ENCODE measurements at regions not wholly inside any gene's neighbourhood (a gene's known extent, or its start where the extent isn't known, plus 50 kb on each side); places are given as distances from the start of the nearest gene placed in this dataset.

DNA sequence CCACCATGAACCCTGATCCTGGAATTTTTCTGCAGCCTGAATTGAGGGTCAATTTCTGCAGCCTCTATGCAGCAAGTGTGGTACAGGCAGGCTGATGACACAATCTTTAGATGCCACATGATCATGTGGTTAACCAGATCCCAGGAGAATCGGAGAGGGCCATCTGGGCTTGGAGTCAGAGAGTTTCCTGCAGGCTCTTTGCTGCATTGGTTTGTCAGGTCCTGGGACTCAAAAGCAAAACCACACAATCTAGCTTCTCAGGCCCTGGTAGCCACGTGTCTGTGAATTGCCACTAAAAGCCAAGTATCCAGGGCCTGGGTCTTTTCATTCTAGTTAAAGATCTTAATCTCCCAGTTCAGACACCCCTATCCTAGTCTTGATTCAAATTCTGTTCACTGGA, 464.5 kb downstream of the BCOR start:
- Histone ChIP-seq H3K4me3 (ENCODE audit: low read length) (no peak overlapping the region), H3K9ac (ENCODE audit: low read length) (no peak overlapping the region), H3K79me2 (ENCODE audit: low read length) (no peaks in the 10 kb centered on the region), H3K9me3 (ENCODE audit: low read length) (no peaks in the 10 kb centered on the region), H3K27ac (ENCODE audit: low read length) (no peak overlapping the region), H3K36me3 (ENCODE audit: insufficient read depth, low read length) (no peaks in the 10 kb centered on the region), H3K27me3 (ENCODE audit: low read length) (no peaks in the 10 kb centered on the region), H3K9me2 (replicated peaks; ENCODE audit: insufficient read depth, low read length) (no peaks in the 10 kb centered on the region), H3K4me2 (ENCODE audit: low read depth, low read length, poor library complexity, severe bottlenecking) (no peak overlapping the region), H4K20me1 (ENCODE audit: insufficient read depth, low read depth, low read length) (no peaks in the 10 kb centered on the region), H2AFZ (ENCODE audit: low read length) (no peak overlapping the region), H3K4me1 (ENCODE audit: low read length) (no peaks in the 10 kb centered on the region)
- no peak for DNase-seq

DNA sequence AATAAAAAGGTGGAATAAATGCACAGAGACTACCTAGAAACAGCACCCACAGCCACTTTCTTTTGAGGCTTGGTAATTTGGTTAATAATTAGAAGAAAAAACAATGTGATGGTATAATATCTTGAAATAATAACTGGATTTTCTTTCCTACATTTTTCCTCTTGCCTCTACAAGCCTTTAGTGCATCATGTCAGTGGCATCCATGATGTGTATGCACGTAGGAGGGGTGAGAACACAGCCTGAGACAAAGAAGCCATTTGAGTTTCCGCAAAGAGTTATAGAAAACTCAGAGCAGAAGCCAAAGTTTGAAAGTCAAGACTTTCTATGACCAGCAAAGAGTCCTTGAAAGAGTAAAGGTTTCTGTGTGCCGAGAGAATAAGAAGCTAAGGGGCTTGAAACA, 461.3 kb downstream of the BCOR start:
- Histone ChIP-seq H3K27me3 (ENCODE audit: low read length) (no peaks in the 10 kb centered on the region), H3K9me3 (ENCODE audit: low read length) (no peaks in the 10 kb centered on the region), H3K9ac (ENCODE audit: low read length) (no peak overlapping the region), H3K4me1 (ENCODE audit: low read length) (no peaks in the 10 kb centered on the region), H3K79me2 (ENCODE audit: low read length) (no peaks in the 10 kb centered on the region), H3K4me2 (ENCODE audit: low read depth, low read length, poor library complexity, severe bottlenecking) (no peak overlapping the region), H3K4me3 (ENCODE audit: low read length) (no peak overlapping the region), H3K27ac (ENCODE audit: low read length) (no peak overlapping the region), H4K20me1 (ENCODE audit: insufficient read depth, low read depth, low read length) (no peaks in the 10 kb centered on the region), H2AFZ (ENCODE audit: low read length) (no peak overlapping the region), H3K36me3 (ENCODE audit: insufficient read depth, low read length) (no peaks in the 10 kb centered on the region), H3K9me2 (replicated peaks; ENCODE audit: insufficient read depth, low read length) (no peaks in the 10 kb centered on the region)
- no peak for DNase-seq

DNA sequence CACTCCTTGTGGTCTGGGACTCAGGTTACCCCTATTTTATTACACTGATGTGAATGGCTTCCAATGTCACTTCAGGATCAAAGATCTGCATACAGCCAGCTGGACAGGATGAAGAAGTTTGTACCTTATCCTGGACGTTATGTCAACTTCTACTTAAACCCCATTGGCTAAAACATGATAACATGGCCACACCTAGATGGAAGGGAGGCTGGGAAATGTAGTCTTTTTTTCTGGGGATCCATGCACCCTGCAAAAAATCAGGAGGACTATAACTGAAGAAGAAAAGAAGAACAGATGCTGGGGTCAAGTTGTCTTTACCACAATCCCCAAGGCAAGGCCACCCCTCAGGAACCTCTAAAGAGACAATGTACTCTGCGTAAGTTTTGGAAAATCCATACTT, 459.2 kb downstream of the BCOR start:
- H3K9me2 ChIP-seq (replicated peaks; ENCODE audit: insufficient read depth, low read length) = no peaks in the 10 kb centered on the region
- no peaks in the 10 kb centered on the region for H3K36me3 ChIP-seq (ENCODE audit: insufficient read depth, low read length)
- H3K4me2 ChIP-seq (ENCODE audit: low read depth, low read length, poor library complexity, severe bottlenecking) = no peak overlapping the region
- no peak overlapping the region for H3K27ac ChIP-seq (ENCODE audit: low read length)
- H4K20me1 ChIP-seq (ENCODE audit: insufficient read depth, low read depth, low read length) = no peaks in the 10 kb centered on the region
- H3K9ac ChIP-seq (ENCODE audit: low read length) = no peak overlapping the region
- no peaks in the 10 kb centered on the region for H3K4me1 ChIP-seq (ENCODE audit: low read length)
- no peak overlapping the region for H3K4me3 ChIP-seq (ENCODE audit: low read length)
- H3K79me2 ChIP-seq (ENCODE audit: low read length) = no peaks in the 10 kb centered on the region
- H3K9me3 ChIP-seq (ENCODE audit: low read length) = no peaks in the 10 kb centered on the region
- H3K27me3 ChIP-seq (ENCODE audit: low read length) = no peaks in the 10 kb centered on the region
- no peak overlapping the region for H2AFZ ChIP-seq (ENCODE audit: low read length)
- DNase-seq = no peak

DNA sequence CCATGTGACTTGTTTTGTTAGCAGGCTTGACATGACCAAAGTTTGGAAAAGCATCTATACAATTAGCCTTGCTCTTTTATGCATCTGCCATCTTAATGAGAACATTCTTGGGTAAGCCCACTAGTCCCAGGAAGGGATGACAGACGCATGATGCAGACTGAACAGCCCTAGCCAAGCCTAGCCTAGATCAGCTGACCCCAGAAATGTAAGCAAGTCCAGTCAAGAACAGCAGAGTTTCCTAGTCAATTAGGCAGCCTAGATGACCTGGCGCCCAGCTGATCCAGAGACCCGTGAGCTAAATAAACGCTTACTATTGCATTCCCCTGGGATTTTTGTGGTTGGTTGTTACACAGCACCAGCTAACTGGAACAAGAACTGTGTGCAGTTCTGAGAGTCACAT, 457.9 kb downstream of the BCOR start:
- H3K79me2 ChIP-seq (ENCODE audit: low read length) = no peaks in the 10 kb centered on the region
- no peaks in the 10 kb centered on the region for H4K20me1 ChIP-seq (ENCODE audit: insufficient read depth, low read depth, low read length)
- H3K4me3 ChIP-seq (ENCODE audit: low read length) = no peak overlapping the region
- DNase-seq = no peak
- no peaks in the 10 kb centered on the region for H3K36me3 ChIP-seq (ENCODE audit: insufficient read depth, low read length)
- no peak overlapping the region for H2AFZ ChIP-seq (ENCODE audit: low read length)
- H3K27ac ChIP-seq (ENCODE audit: low read length) = no peak overlapping the region
- no peaks in the 10 kb centered on the region for H3K9me2 ChIP-seq (replicated peaks; ENCODE audit: insufficient read depth, low read length)
- no peaks in the 10 kb centered on the region for H3K9me3 ChIP-seq (ENCODE audit: low read length)
- H3K9ac ChIP-seq (ENCODE audit: low read length) = no peak overlapping the region
- no peaks in the 10 kb centered on the region for H3K4me1 ChIP-seq (ENCODE audit: low read length)
- no peak overlapping the region for H3K4me2 ChIP-seq (ENCODE audit: low read depth, low read length, poor library complexity, severe bottlenecking)
- no peaks in the 10 kb centered on the region for H3K27me3 ChIP-seq (ENCODE audit: low read length)

DNA sequence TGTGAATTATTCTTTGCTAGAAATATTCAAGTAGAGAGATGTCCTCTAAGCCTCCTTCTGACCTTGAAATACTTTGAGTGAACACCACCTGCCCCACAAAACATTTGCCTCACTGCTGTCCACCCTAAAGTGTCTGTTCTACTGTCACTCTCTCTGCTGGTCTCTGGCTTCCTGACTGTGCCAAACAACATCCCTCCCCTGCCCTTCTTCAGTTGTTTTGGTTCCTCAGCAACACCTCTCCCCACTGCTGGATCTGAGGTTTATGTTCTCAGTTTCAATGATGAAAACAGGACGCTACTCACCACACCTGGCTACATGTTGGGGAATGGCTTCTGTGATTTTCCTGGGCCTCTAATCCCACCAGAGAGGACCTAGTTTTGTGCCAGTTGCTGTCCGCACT, 456.9 kb downstream of the BCOR start:
- Histone ChIP-seq H3K4me2 (ENCODE audit: low read depth, low read length, poor library complexity, severe bottlenecking) (no peak overlapping the region), H3K9me3 (ENCODE audit: low read length) (no peaks in the 10 kb centered on the region)

DNA sequence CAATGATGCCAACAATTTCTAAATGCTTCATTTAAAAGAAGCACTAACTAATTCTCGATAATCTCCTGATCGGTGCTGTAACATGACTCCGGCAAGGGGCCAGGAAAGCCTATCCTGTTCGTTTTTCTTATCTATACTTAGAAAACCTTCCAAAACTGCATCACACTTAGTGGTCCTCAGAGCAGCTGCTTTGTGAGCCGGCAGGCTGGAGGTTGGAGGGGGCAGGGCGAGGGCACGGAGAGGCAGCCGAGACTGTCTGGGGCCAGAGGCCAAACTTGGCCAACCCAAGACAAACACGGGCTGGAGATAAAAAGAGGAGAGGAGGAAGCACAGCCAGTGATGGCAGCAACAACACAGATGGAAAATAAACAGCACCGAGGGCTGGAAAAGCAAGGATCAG, 455.7 kb downstream of the BCOR start:
- Histone ChIP-seq H3K36me3 (ENCODE audit: insufficient read depth, low read length) (no peaks in the 10 kb centered on the region), H3K4me3 (ENCODE audit: low read length) (no peak overlapping the region), H3K27ac (ENCODE audit: low read length) (no peak overlapping the region), H3K9me2 (replicated peaks; ENCODE audit: insufficient read depth, low read length) (no peaks in the 10 kb centered on the region), H4K20me1 (ENCODE audit: insufficient read depth, low read depth, low read length) (no peaks in the 10 kb centered on the region), H3K4me2 (ENCODE audit: low read depth, low read length, poor library complexity, severe bottlenecking) (no peak overlapping the region), H2AFZ (ENCODE audit: low read length) (no peak overlapping the region), H3K27me3 (ENCODE audit: low read length) (no peaks in the 10 kb centered on the region), H3K9me3 (ENCODE audit: low read length) (no peaks in the 10 kb centered on the region), H3K79me2 (ENCODE audit: low read length) (no peaks in the 10 kb centered on the region), H3K9ac (ENCODE audit: low read length) (no peak overlapping the region), H3K4me1 (ENCODE audit: low read length) (no peaks in the 10 kb centered on the region)
- DNase-seq = no peak

More for the DNA sequence above, 456.9 kb downstream of the BCOR start:
- Histone ChIP-seq H3K4me1 (ENCODE audit: low read length) (no peaks in the 10 kb centered on the region), H3K4me3 (ENCODE audit: low read length) (no peak overlapping the region), H3K27me3 (ENCODE audit: low read length) (no peaks in the 10 kb centered on the region), H2AFZ (ENCODE audit: low read length) (no peak overlapping the region), H3K9ac (ENCODE audit: low read length) (no peak overlapping the region), H3K27ac (ENCODE audit: low read length) (no peak overlapping the region), H4K20me1 (ENCODE audit: insufficient read depth, low read depth, low read length) (no peaks in the 10 kb centered on the region), H3K9me2 (replicated peaks; ENCODE audit: insufficient read depth, low read length) (no peaks in the 10 kb centered on the region), H3K36me3 (ENCODE audit: insufficient read depth, low read length) (no peaks in the 10 kb centered on the region), H3K79me2 (ENCODE audit: low read length) (no peaks in the 10 kb centered on the region)
- DNase-seq = no peak

DNA sequence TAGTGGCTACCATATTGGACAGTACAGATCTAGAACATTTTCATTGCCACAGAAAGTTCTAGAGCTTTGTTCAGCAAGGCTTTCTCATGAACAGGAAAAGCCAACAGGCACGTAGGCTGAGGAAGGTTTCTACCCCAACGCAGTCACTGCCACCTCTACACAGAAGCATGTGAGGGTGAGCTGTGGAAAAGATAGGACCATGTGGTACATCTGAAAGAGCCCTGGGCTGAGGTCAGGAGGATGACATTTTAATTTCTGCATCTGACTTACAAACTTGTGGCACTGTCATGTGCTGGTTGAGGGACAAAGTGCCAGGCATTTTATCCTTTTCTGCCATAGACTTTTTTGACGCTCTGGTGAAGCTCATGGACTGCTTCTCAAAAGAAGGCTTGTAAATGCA, 454.2 kb downstream of the BCOR start:
- H3K27me3 ChIP-seq (ENCODE audit: low read length) = no peaks in the 10 kb centered on the region
- no peak overlapping the region for H3K4me3 ChIP-seq (ENCODE audit: low read length)
- H3K9ac ChIP-seq (ENCODE audit: low read length) = no peak overlapping the region
- H4K20me1 ChIP-seq (ENCODE audit: insufficient read depth, low read depth, low read length) = no peaks in the 10 kb centered on the region
- H3K79me2 ChIP-seq (ENCODE audit: low read length) = no peaks in the 10 kb centered on the region
- H3K9me2 ChIP-seq (replicated peaks; ENCODE audit: insufficient read depth, low read length) = no peaks in the 10 kb centered on the region
- H3K4me1 ChIP-seq (ENCODE audit: low read length) = no peaks in the 10 kb centered on the region
- H3K9me3 ChIP-seq (ENCODE audit: low read length) = no peaks in the 10 kb centered on the region
- DNase-seq = no peak
- H3K27ac ChIP-seq (ENCODE audit: low read length) = no peak overlapping the region
- H3K4me2 ChIP-seq (ENCODE audit: low read depth, low read length, poor library complexity, severe bottlenecking) = no peak overlapping the region
- H2AFZ ChIP-seq (ENCODE audit: low read length) = no peak overlapping the region
- no peaks in the 10 kb centered on the region for H3K36me3 ChIP-seq (ENCODE audit: insufficient read depth, low read length)

DNA sequence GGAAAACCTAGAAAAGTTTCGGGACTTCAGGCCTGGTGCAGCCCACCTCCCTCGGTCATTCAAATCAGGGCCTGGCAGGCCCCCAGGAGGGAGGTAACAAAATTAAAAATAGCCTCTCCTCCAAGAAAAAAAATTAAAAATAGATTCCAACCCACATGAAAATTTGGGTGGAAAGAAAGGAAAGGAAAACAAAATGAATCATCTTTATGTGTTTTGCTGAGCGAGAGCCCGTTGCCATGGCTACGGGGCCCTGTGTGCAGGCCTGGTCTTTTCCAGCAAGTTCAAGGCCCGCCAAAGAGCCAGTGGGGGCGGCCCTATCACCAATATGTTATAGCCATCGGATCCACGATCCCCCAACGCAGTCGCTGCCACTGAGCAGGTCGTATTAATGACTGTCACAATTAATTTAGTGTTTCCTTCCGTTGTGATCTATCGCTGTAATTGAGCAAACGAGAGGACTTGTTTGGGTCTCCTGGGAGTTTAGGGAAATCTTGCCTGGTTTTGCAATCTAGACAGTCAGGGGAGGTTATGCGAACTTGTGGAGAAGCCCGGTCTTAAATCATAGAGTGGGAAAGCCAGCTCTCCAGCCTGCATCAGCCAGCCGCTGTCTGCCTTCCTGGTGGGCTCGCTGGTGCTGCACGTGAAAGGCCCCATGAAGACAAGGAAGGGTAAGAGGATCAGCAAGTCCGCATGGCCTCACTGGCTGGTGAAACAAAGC, 452.4 kb downstream of the BCOR start:
- DNase-seq = no peak
- Histone ChIP-seq H3K9ac (ENCODE audit: low read length) (no peak overlapping the region), H2AFZ (ENCODE audit: low read length) (no peak overlapping the region), H3K4me1 (ENCODE audit: low read length) (no peaks in the 10 kb centered on the region), H3K4me3 (ENCODE audit: low read length) (no peak overlapping the region), H3K4me2 (ENCODE audit: low read depth, low read length, poor library complexity, severe bottlenecking) (no peak overlapping the region), H3K9me2 (replicated peaks; ENCODE audit: insufficient read depth, low read length) (no peaks in the 10 kb centered on the region), H3K9me3 (ENCODE audit: low read length) (no peaks in the 10 kb centered on the region), H3K79me2 (ENCODE audit: low read length) (no peaks in the 10 kb centered on the region), H3K36me3 (ENCODE audit: insufficient read depth, low read length) (no peaks in the 10 kb centered on the region), H4K20me1 (ENCODE audit: insufficient read depth, low read depth, low read length) (no peaks in the 10 kb centered on the region), H3K27me3 (ENCODE audit: low read length) (no peaks in the 10 kb centered on the region), H3K27ac (ENCODE audit: low read length) (no peak overlapping the region)

Data from Karpas-422 (cell line).